IMR-90 (cell line): ENCODE measurements at regions not wholly inside any gene's neighbourhood (a gene's known extent, or its start where the extent isn't known, plus 50 kb on each side); places are given as distances from the start of the nearest gene placed in this dataset.
A peak's percentile ranks its signal among the peaks of the same experiment; 100 is the strongest.

ENCODE experiments used
- ATAC-seq: fragments of 200-7000 bp; cut with Tn5 transposase; 2 replicates; pipeline ENCODE4 v1.9.1; 2020; ENCODE audit warnings: low read depth, mild to moderate bottlenecking, moderate library complexity
- BruUV-seq: library from RNA; stranded (reverse); fragments of 400-500 nt; replicated peaks from 2 replicates; lab custom pipeline; 2021; lab: Mats Ljungman, UMichigan
- CTCF ChIA-PET: fragments of 300-600 bp; formaldehyde crosslinking; extraction: SDS; loops from one replicate; lab custom pipeline; 2021; ENCODE audit warnings: antibody characterized with exemption; lab: Yijun Ruan, JAX
- POLR2A ChIA-PET: fragments of 300-600 bp; sonication (Branson Sonifier 250); formaldehyde crosslinking; loops from one replicate; lab custom pipeline; 2022; ENCODE audit warnings: antibody characterized with exemption; ENCODE audit not compliant: unreplicated experiment; lab: Charles Lee
- DNase-seq: peaks from one replicate; pipeline ENCODE4 v3.0.0; 2013
- H2AFZ ChIP-seq: replicated peaks from 2 replicates; pipeline ENCODE3; 2013; ENCODE audit warnings: low read length, mild to moderate bottlenecking; ENCODE audit not compliant: poor library complexity
- H2AK5ac ChIP-seq: 2 replicates; pipeline ENCODE4 v1.6.1; 2013; ENCODE audit warnings: low read depth, low read length, inconsistent platforms
- H2AK9ac ChIP-seq: replicated peaks from 2 replicates; pipeline ENCODE3; 2013; ENCODE audit warnings: mild to moderate bottlenecking, low read depth, low read length, moderate library complexity; ENCODE audit not compliant: poor library complexity
- H2BK120ac ChIP-seq: 2 replicates; pipeline ENCODE4 v1.6.1; 2013; ENCODE audit warnings: low read depth, low read length, inconsistent platforms
- H2BK15ac ChIP-seq: 3 replicates; pipeline ENCODE4 v1.6.1; 2013; ENCODE audit warnings: low read depth, low read length, inconsistent platforms
- H2BK20ac ChIP-seq: 2 replicates; pipeline ENCODE4 v1.6.1; 2013; ENCODE audit warnings: low read depth, mild to moderate bottlenecking, inconsistent platforms, low read length, moderate library complexity
- H2BK5ac ChIP-seq: 2 replicates; pipeline ENCODE4 v1.6.1; 2013; ENCODE audit warnings: mild to moderate bottlenecking, low read depth, low read length, inconsistent platforms; ENCODE audit not compliant: poor library complexity, severe bottlenecking
- H3K14ac ChIP-seq: replicated peaks from 2 replicates; pipeline ENCODE4 v1.6.1; 2013; ENCODE audit warnings: low read depth, low read length, inconsistent platforms
- H3K18ac ChIP-seq: 2 replicates; pipeline ENCODE4 v1.6.1; 2013; ENCODE audit warnings: low read depth, low read length, control low read depth
- H3K23ac ChIP-seq: 2 replicates; pipeline ENCODE4 v1.6.1; 2013; ENCODE audit warnings: low read depth, low read length, inconsistent platforms
- H3K27ac ChIP-seq: 2 replicates; pipeline ENCODE4 v1.5.1; 2013; ENCODE audit warnings: mild to moderate bottlenecking, control low read depth, low read length; ENCODE audit not compliant: insufficient read depth
- H3K27me3 ChIP-seq: 2 replicates; pipeline ENCODE4 v1.6.1; 2013; ENCODE audit warnings: low read length; ENCODE audit not compliant: control insufficient read depth, insufficient read depth
- H3K36me3 ChIP-seq: 2 replicates; pipeline ENCODE4 v1.6.1; 2013; ENCODE audit warnings: low read length, mixed read lengths; ENCODE audit not compliant: control insufficient read depth, insufficient read depth
- H3K4ac ChIP-seq: 2 replicates; pipeline ENCODE4 v1.6.1; 2013; ENCODE audit warnings: low read depth, low read length, inconsistent platforms
- H3K4me1 ChIP-seq: 2 replicates; pipeline ENCODE4 v1.6.1; 2013; ENCODE audit warnings: low read length, mixed read lengths; ENCODE audit not compliant: control insufficient read depth, insufficient read depth
- H3K4me2 ChIP-seq: 2 replicates; pipeline ENCODE4 v1.6.1; 2013; ENCODE audit warnings: low read depth, mild to moderate bottlenecking, control low read depth, low read length, moderate library complexity
- H3K4me3 ChIP-seq: 2 replicates; pipeline ENCODE4 v1.5.1; 2013; ENCODE audit warnings: low read depth, mild to moderate bottlenecking, control low read depth, low read length, moderate library complexity; ENCODE audit not compliant: insufficient read depth
- H3K56ac ChIP-seq: 2 replicates; pipeline ENCODE4 v1.6.1; 2013; ENCODE audit warnings: low read length, inconsistent platforms; ENCODE audit not compliant: insufficient read depth; ENCODE audit errors: extremely low read depth
- H3K79me1 ChIP-seq, 2 experiments: 2 replicates each; pipeline ENCODE4 v1.6.1; 2013; ENCODE audit warnings: low read length in 2 of 2, inconsistent platforms in 1 of 2, low read depth in 1 of 2
- H3K9ac ChIP-seq: 2 replicates; pipeline ENCODE4 v1.6.1; 2013; ENCODE audit warnings: low read depth, low read length, control low read depth
- H3K9me1 ChIP-seq: 2 replicates; pipeline ENCODE4 v1.6.1; 2013; ENCODE audit warnings: low read length, inconsistent platforms; ENCODE audit not compliant: insufficient read depth
- H3K9me3 ChIP-seq: 2 replicates; pipeline ENCODE4 v1.6.1; 2013; ENCODE audit warnings: low read length; ENCODE audit not compliant: control insufficient read depth, insufficient read depth
- H4K20me1 ChIP-seq: 2 replicates; pipeline ENCODE4 v1.6.1; 2013; ENCODE audit warnings: low read length, inconsistent platforms; ENCODE audit not compliant: insufficient read depth
- H4K5ac ChIP-seq: 2 replicates; pipeline ENCODE4 v1.6.1; 2013; ENCODE audit warnings: mild to moderate bottlenecking, low read depth, low read length, control low read depth
- H4K8ac ChIP-seq, 2 experiments: 2 replicates each; pipeline ENCODE4 v1.6.1; 2013; ENCODE audit warnings: low read depth in 2 of 2, low read length in 2 of 2, control low read depth in 1 of 2, inconsistent platforms in 1 of 2
- H4K91ac ChIP-seq: 2 replicates; pipeline ENCODE4 v1.6.1; 2013; ENCODE audit warnings: low read depth, low read length, inconsistent platforms; ENCODE audit not compliant: insufficient read depth
- BHLHE40 ChIP-seq: fragments of 150-350 bp; IDR thresholded peaks from 2 replicates; pipeline ENCODE4 v1.6.1; 2016; ENCODE audit warnings: mild to moderate bottlenecking, low read depth, low read length
- CEBPB ChIP-seq: IDR thresholded peaks from 2 replicates; pipeline ENCODE4 v1.6.1; 2012; ENCODE audit warnings: low read depth, low read length, improper control_type of control experiment
- CHD1 ChIP-seq: IDR thresholded peaks from 2 replicates; pipeline ENCODE4 v1.6.1; 2012; ENCODE audit warnings: low read depth, low read length, improper control_type of control experiment
- MAZ ChIP-seq: IDR thresholded peaks from 2 replicates; pipeline ENCODE4 v1.6.1; 2012; ENCODE audit warnings: low read depth, mild to moderate bottlenecking, low read length, improper control_type of control experiment, moderate library complexity, borderline replicate concordance
- NFE2L2 ChIP-seq: fragments of 150-350 bp; IDR thresholded peaks from 2 replicates; pipeline ENCODE4 v1.6.1; 2016; ENCODE audit warnings: low read depth, mild to moderate bottlenecking, low read length
- RAD21 ChIP-seq: IDR thresholded peaks from 2 replicates; pipeline ENCODE4 v1.6.1; 2012; ENCODE audit warnings: low read length, improper control_type of control experiment
- RCOR1 ChIP-seq: IDR thresholded peaks from 2 replicates; pipeline ENCODE4 v1.6.1; 2012; ENCODE audit warnings: mild to moderate bottlenecking, low read length, improper control_type of control experiment; ENCODE audit not compliant: insufficient replicate concordance
- RFX5 ChIP-seq: IDR thresholded peaks from 2 replicates; pipeline ENCODE4 v1.8.0; 2012; ENCODE audit warnings: low read depth, mild to moderate bottlenecking, low read length, moderate library complexity
- WGBS, 2 experiments: methylation state at CpG; one replicate each; pipeline versions ENCODE4 v1.1.5 to v1.1.7; 2013; ENCODE audit warnings: missing lambda C conversion rate in 2 of 2; ENCODE audit not compliant: insufficient read length in 1 of 2; ENCODE audit errors: extremely low coverage in 2 of 2; 5-methylcytosine and 5-hydroxymethylcytosine counted together
- dilution Hi-C: fragments of 300-500 bp; cut with HindIII; formaldehyde crosslinking; loops from one replicate; pipeline ENCODE4 v1.14.3; 2018; ENCODE audit warnings: low sequenced_read_pairs; ENCODE audit not compliant: unreplicated experiment
- in situ Hi-C: fragments of 300-500 bp; cut with MboI; formaldehyde crosslinking; loops from 3 replicates; pipeline ENCODE4 v1.14.3; 2019; ENCODE audit warnings: low sequenced_read_pairs, inconsistent platforms, mixed read lengths
- intact Hi-C: fragments of 100-400 bp; cut with micrococcal nuclease; formaldehyde crosslinking; loops from 2 replicates; pipeline ENCODE4 v1.10.0; 2022
- TF ChIP-seq, protein P1 (sequence below): fragments of 150-350 bp; IDR thresholded peaks from 2 replicates; pipeline ENCODE4 v1.6.1; 2016; ENCODE audit warnings: low read depth, mild to moderate bottlenecking, low read length, moderate library complexity, borderline replicate concordance
- TF ChIP-seq, protein P2 (sequence below): conservative IDR thresholded peaks from 2 replicates; pipeline ENCODE4 v1.5.1; 2012; ENCODE audit warnings: mild to moderate bottlenecking, low read depth, low read length, improper control_type of control experiment
- TF ChIP-seq, protein P3 (sequence below): fragments of 150-350 bp; IDR thresholded peaks from 2 replicates; pipeline ENCODE4 v1.6.1; 2017; ENCODE audit warnings: mild to moderate bottlenecking, antibody characterized with exemption, low read length, low read depth

DNA sequence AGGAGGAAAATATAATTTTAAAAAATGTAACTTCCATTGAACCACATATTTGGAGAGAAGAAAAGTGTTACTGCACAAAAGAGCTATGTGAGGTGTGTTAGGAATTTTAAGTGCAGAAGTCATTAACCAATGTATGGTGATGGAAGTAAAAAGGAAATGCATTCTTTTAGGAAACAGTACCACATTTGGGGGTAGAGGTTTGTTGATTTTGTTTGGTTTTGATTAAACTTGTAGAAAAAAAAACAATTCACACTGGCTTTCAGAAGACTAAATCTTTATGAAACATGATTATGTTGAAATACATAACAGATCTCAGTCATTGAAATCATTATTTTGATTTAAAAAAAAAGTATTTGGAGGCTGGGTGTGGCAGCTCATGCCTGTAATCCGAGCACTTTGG lies 1287.0 kb upstream of the GJE1 start:
- Histone ChIP-seq H3K9me1 (no peaks in the 10 kb centered on the region), H3K56ac (no peak overlapping the region), H3K9ac (no peak overlapping the region), H3K9me3 (0 out of 2 replicates have a peak, but pooled peaks cover 1% of the 10 kb centered on the region), H3K18ac (peak overlapping the region; percentile 55; the same call in 1 of the 2 replicates), H3K27ac (no peak overlapping the region), H3K23ac (no peak overlapping the region), H3K36me3 (no peaks in the 10 kb centered on the region), H3K79me1 (no peaks in the 10 kb centered on the region), H2BK20ac (peak overlapping the region; percentile 85), H4K5ac (peak overlapping the region; percentile 29; the same call in 1 of the 2 replicates), H2AK5ac (peak overlapping the region; percentile 69; the same call in 1 of the 2 replicates), H2BK120ac (peak overlapping the region; percentile 99), H4K20me1 (no peaks in the 10 kb centered on the region), H3K4me1 (peaks cover 6% of the 10 kb centered on the region), H3K27me3 (no peaks in the 10 kb centered on the region), H3K4ac (peak overlapping the region; percentile 97), H4K8ac (peak overlapping the region; percentile 77 to 90), H3K14ac (peak overlapping the region; percentile 61), H3K4me2 (no peak overlapping the region), H4K91ac (peak overlapping the region; percentile 96), H2BK5ac (peak overlapping the region; percentile 92), H2BK15ac (peak overlapping the region; percentile 98), H2AFZ (no peak overlapping the region), H3K4me3 (no peak overlapping the region), H2AK9ac (no peak overlapping the region)
- ChIA-PET POLR2A (no interaction called here), CTCF (no interaction called here)
- TF ChIP-seq NFE2L2 (no peak), RCOR1 (no peak), RAD21 (no peak), BHLHE40 (no peak), CEBPB (no peak), MAZ (no peak), CHD1 (no peak), RFX5 (no peak)
- TF ChIP-seq, protein P1, sequence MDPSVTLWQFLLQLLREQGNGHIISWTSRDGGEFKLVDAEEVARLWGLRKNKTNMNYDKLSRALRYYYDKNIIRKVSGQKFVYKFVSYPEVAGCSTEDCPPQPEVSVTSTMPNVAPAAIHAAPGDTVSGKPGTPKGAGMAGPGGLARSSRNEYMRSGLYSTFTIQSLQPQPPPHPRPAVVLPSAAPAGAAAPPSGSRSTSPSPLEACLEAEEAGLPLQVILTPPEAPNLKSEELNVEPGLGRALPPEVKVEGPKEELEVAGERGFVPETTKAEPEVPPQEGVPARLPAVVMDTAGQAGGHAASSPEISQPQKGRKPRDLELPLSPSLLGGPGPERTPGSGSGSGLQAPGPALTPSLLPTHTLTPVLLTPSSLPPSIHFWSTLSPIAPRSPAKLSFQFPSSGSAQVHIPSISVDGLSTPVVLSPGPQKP: no peak
- TF ChIP-seq, protein P2, sequence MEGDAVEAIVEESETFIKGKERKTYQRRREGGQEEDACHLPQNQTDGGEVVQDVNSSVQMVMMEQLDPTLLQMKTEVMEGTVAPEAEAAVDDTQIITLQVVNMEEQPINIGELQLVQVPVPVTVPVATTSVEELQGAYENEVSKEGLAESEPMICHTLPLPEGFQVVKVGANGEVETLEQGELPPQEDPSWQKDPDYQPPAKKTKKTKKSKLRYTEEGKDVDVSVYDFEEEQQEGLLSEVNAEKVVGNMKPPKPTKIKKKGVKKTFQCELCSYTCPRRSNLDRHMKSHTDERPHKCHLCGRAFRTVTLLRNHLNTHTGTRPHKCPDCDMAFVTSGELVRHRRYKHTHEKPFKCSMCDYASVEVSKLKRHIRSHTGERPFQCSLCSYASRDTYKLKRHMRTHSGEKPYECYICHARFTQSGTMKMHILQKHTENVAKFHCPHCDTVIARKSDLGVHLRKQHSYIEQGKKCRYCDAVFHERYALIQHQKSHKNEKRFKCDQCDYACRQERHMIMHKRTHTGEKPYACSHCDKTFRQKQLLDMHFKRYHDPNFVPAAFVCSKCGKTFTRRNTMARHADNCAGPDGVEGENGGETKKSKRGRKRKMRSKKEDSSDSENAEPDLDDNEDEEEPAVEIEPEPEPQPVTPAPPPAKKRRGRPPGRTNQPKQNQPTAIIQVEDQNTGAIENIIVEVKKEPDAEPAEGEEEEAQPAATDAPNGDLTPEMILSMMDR: no peak
- TF ChIP-seq, protein P3, sequence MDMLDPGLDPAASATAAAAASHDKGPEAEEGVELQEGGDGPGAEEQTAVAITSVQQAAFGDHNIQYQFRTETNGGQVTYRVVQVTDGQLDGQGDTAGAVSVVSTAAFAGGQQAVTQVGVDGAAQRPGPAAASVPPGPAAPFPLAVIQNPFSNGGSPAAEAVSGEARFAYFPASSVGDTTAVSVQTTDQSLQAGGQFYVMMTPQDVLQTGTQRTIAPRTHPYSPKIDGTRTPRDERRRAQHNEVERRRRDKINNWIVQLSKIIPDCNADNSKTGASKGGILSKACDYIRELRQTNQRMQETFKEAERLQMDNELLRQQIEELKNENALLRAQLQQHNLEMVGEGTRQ: no peak
- no CpG with 5 or more reads among the region's 1 CpG for WGBS, 2 experiments
- in situ Hi-C loops (no loop called here), dilution Hi-C loops (no loop called here), intact Hi-C loops (no loop called here)
- DNase-seq (no peak), ATAC-seq (no peak)
- no TSS peak for BruUV-seq
